ENCODE measurements at regions not wholly inside any gene's neighbourhood (a gene's known extent, or its start where the extent isn't known, plus 50 kb on each side); places are given as distances from the start of the nearest gene placed in this dataset.

- TF ChIP-seq EZH2 (IDR thresholded peaks at IDR 0.05; ENCODE audit: borderline replicate concordance, low read depth, low read length, severe bottlenecking) (no peak), CTCF (IDR thresholded peaks at IDR 0.05; ENCODE audit: extremely low read depth in 1 of 2, insufficient read depth in 1 of 2, low read depth in 1 of 2, low read length in 2 of 2) (no peak), POLR2A (IDR thresholded peaks at IDR 0.05; ENCODE audit: low read depth, low read length) (no peak), FOS (IDR thresholded peaks at IDR 0.05; ENCODE audit: borderline replicate concordance, insufficient read depth, low read length) (no peak), JUN (IDR thresholded peaks at IDR 0.05; ENCODE audit: borderline replicate concordance, insufficient read depth, insufficient read length, low read depth) (no peak), POLR2AphosphoS5 (IDR thresholded peaks at IDR 0.05; ENCODE audit: insufficient read depth, low read depth, low read length) (no peak), MAX (IDR thresholded peaks at IDR 0.05; ENCODE audit: insufficient read depth, insufficient read length) (no peak)
These were observed 266.5 kb upstream of the KCNIP4 start for GRCh38 chr4:22215084-22215483.

All from endothelial cell of umbilical vein (primary cell).